Neural cell (in vitro differentiated cells): ENCODE measurements at regions not wholly inside any gene's neighbourhood (a gene's known extent, or its start where the extent isn't known, plus 50 kb on each side); places are given as distances from the start of the nearest gene placed in this dataset.

Experiments
- EZH2 ChIP-seq: fragments of 200-600, 300-800 bp; shearing (Covaris generic), sonication (generic); IDR thresholded peaks from 2 replicates; pipeline ENCODE4 v1.6.1; 2014; ENCODE audit warnings: antibody characterized with exemption, low read length, borderline replicate concordance, mild to moderate bottlenecking; ENCODE audit not compliant: insufficient read depth, poor library complexity, severe bottlenecking
- RAD21 ChIP-seq: fragments of 450-650 bp; conservative IDR thresholded peaks from 2 replicates; pipeline ENCODE4 v1.6.1; 2014; ENCODE audit warnings: antibody characterized with exemption, mild to moderate bottlenecking, moderate library complexity

- TF ChIP-seq EZH2: no peak
- no peak for TF ChIP-seq RAD21
Observed at GRCh38 chr11:91639359-91639758, 585.3 kb upstream of the FAT3 start.
